ENCODE measurements at regions not wholly inside any gene's neighbourhood (a gene's known extent, or its start where the extent isn't known, plus 50 kb on each side); places are given as distances from the start of the nearest gene placed in this dataset.

GRCh38 chr21:15278279-15278678 is 213.5 kb upstream of the NRIP1 start:
- H3K4me1 Mint-ChIP-seq: no peaks in the 10 kb centered on the region
- Histone ChIP-seq H2BK120ac (ENCODE audit: low read depth, low read length, poor library complexity, severe bottlenecking) (no peak overlapping the region), H2BK12ac (ENCODE audit: insufficient read length, low read depth, low read length) (no peak overlapping the region), H3K14ac (ENCODE audit: insufficient read depth, low read length) (no peak overlapping the region), H2BK5ac (ENCODE audit: insufficient read length, low read length) (no peak overlapping the region), H4K20me1 (ENCODE audit: control insufficient read depth, insufficient read depth, insufficient read length) (no peaks in the 10 kb centered on the region), H3T11ph (ENCODE audit: low read length) (no peak overlapping the region), H3K23me2 (ENCODE audit: insufficient read length, low read depth, low read length, poor library complexity, severe bottlenecking) (no peaks in the 10 kb centered on the region), H3K79me1 (ENCODE audit: insufficient read depth, low read depth, low read length, poor library complexity, severe bottlenecking) (no peaks in the 10 kb centered on the region), H3K18ac (ENCODE audit: insufficient read length, low read depth, low read length) (no peak overlapping the region), H4K91ac (ENCODE audit: insufficient read length, low read depth, low read length) (no peak overlapping the region), H3K23ac (ENCODE audit: insufficient read length, low read depth, low read length) (no peak overlapping the region), H2AFZ (ENCODE audit: low read length) (no peak overlapping the region), H2BK20ac (ENCODE audit: low read depth, low read length, poor library complexity, severe bottlenecking) (no peak overlapping the region), H4K8ac (replicated peaks; ENCODE audit: insufficient read length, low read depth, low read length) (no peak overlapping the region), H3K27me3 (ENCODE audit: insufficient read depth, low read length) (no peaks in the 10 kb centered on the region), H3K56ac (ENCODE audit: insufficient read length, low read depth, low read length) (no peak overlapping the region), H3K27ac (ENCODE audit: insufficient read length, low read depth, low read length) (no peak overlapping the region), H3K4ac (ENCODE audit: low read depth, low read length) (no peak overlapping the region), H3K79me2 (ENCODE audit: insufficient read depth, low read length) (no peaks in the 10 kb centered on the region), H3K9me3 (ENCODE audit: control insufficient read depth, low read depth, low read length) (no peaks in the 10 kb centered on the region), H3K4me1 (ENCODE audit: insufficient read depth, low read length) (no peaks in the 10 kb centered on the region), H3K4me2 (ENCODE audit: insufficient read depth, insufficient read length, low read length) (no peak overlapping the region), H4K5ac (ENCODE audit: insufficient read length, low read depth, low read length) (no peak overlapping the region), H2AK5ac (ENCODE audit: insufficient read length, low read length) (no peak overlapping the region), H2BK15ac (ENCODE audit: low read depth, low read length) (no peak overlapping the region), H3K9ac (ENCODE audit: extremely low read depth, insufficient read length, low read length) (no peak overlapping the region)
- TF ChIP-seq, protein P1, sequence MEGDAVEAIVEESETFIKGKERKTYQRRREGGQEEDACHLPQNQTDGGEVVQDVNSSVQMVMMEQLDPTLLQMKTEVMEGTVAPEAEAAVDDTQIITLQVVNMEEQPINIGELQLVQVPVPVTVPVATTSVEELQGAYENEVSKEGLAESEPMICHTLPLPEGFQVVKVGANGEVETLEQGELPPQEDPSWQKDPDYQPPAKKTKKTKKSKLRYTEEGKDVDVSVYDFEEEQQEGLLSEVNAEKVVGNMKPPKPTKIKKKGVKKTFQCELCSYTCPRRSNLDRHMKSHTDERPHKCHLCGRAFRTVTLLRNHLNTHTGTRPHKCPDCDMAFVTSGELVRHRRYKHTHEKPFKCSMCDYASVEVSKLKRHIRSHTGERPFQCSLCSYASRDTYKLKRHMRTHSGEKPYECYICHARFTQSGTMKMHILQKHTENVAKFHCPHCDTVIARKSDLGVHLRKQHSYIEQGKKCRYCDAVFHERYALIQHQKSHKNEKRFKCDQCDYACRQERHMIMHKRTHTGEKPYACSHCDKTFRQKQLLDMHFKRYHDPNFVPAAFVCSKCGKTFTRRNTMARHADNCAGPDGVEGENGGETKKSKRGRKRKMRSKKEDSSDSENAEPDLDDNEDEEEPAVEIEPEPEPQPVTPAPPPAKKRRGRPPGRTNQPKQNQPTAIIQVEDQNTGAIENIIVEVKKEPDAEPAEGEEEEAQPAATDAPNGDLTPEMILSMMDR (conservative IDR thresholded peaks at IDR 0.05): no peak
- H3K27ac Mint-ChIP-seq: no peak overlapping the region; a peak in 1 of 7 replicates
- no CpG with 5 or more reads among the region's 5 CpGs for WGBS (ENCODE audit: extremely low coverage, insufficient read length, low lambda C conversion rate)
- H3K36me3 Mint-ChIP-seq (ENCODE audit: insufficient read depth in 1 of 3, low read depth in 3 of 3): peaks cover 0 to 4% (median 0%) of the 10 kb centered on the region in 3 experiments; a peak in 1 of 7 replicates
- peaks cover 0 to 3% of the 10 kb centered on the region in 2 experiments; a peak in 2 of 5 replicates for H3K9me3 Mint-ChIP-seq
- H3K27me3 Mint-ChIP-seq (ENCODE audit: low read depth): no peaks in the 10 kb centered on the region
- no peak overlapping the region for H3K4me3 Mint-ChIP-seq
- DNase-seq: no peak
